ENCODE measurements at regions not wholly inside any gene's neighbourhood (a gene's known extent, or its start where the extent isn't known, plus 50 kb on each side); places are given as distances from the start of the nearest gene placed in this dataset.

DNA sequence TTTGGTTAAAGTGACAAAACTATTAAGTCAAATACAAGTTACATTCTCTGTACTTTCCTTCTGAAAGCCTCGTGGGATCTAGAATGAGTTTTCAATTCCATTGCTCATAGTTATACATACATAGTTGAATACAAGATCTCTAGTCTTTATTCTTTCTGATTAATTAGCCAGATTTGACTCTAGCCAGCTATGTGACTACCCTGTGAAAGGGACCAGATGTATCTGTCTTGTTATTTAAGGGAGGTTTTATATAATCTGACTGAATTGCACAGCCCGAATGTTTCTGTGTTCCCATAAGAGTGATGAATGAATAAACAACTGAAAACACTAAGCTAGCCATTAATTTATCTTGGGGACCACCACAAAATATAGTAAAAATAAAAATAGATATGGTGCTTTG lies 166.7 kb downstream of the TMEM167A start:
- TF ChIP-seq, protein P1, sequence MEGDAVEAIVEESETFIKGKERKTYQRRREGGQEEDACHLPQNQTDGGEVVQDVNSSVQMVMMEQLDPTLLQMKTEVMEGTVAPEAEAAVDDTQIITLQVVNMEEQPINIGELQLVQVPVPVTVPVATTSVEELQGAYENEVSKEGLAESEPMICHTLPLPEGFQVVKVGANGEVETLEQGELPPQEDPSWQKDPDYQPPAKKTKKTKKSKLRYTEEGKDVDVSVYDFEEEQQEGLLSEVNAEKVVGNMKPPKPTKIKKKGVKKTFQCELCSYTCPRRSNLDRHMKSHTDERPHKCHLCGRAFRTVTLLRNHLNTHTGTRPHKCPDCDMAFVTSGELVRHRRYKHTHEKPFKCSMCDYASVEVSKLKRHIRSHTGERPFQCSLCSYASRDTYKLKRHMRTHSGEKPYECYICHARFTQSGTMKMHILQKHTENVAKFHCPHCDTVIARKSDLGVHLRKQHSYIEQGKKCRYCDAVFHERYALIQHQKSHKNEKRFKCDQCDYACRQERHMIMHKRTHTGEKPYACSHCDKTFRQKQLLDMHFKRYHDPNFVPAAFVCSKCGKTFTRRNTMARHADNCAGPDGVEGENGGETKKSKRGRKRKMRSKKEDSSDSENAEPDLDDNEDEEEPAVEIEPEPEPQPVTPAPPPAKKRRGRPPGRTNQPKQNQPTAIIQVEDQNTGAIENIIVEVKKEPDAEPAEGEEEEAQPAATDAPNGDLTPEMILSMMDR (IDR thresholded peaks at IDR 0.05; ENCODE audit: insufficient read depth, low read length), result no peak
- TF ChIP-seq POLR2AphosphoS5 (IDR thresholded peaks at IDR 0.05; ENCODE audit: low read depth), result no peak
- TF ChIP-seq, protein P2, sequence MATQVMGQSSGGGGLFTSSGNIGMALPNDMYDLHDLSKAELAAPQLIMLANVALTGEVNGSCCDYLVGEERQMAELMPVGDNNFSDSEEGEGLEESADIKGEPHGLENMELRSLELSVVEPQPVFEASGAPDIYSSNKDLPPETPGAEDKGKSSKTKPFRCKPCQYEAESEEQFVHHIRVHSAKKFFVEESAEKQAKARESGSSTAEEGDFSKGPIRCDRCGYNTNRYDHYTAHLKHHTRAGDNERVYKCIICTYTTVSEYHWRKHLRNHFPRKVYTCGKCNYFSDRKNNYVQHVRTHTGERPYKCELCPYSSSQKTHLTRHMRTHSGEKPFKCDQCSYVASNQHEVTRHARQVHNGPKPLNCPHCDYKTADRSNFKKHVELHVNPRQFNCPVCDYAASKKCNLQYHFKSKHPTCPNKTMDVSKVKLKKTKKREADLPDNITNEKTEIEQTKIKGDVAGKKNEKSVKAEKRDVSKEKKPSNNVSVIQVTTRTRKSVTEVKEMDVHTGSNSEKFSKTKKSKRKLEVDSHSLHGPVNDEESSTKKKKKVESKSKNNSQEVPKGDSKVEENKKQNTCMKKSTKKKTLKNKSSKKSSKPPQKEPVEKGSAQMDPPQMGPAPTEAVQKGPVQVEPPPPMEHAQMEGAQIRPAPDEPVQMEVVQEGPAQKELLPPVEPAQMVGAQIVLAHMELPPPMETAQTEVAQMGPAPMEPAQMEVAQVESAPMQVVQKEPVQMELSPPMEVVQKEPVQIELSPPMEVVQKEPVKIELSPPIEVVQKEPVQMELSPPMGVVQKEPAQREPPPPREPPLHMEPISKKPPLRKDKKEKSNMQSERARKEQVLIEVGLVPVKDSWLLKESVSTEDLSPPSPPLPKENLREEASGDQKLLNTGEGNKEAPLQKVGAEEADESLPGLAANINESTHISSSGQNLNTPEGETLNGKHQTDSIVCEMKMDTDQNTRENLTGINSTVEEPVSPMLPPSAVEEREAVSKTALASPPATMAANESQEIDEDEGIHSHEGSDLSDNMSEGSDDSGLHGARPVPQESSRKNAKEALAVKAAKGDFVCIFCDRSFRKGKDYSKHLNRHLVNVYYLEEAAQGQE (IDR thresholded peaks at IDR 0.05; ENCODE audit: insufficient replicate concordance, low read depth), result no peak
- no peak for TF ChIP-seq GABPA (IDR thresholded peaks at IDR 0.05; ENCODE audit: low read depth)

Measured in HL-60 (cell line).